Loucy (cell line): ENCODE measurements at regions not wholly inside any gene's neighbourhood (a gene's known extent, or its start where the extent isn't known, plus 50 kb on each side); places are given as distances from the start of the nearest gene placed in this dataset.

ENCODE experiments used
- EZH2phosphoT487 ChIP-seq: fragments of 200-600 bp; IDR thresholded peaks from 2 replicates; pipeline ENCODE4 v1.6.1; 2018; ENCODE audit warnings: antibody characterized with exemption, mild to moderate bottlenecking, moderate library complexity, borderline replicate concordance
- TF ChIP-seq, protein P1 (sequence below): fragments of 200-600 bp; sonication (generic); conservative IDR thresholded peaks from 2 replicates; pipeline ENCODE4 v1.5.1; 2014; ENCODE audit warnings: mild to moderate bottlenecking, antibody characterized with exemption, low read length

DNA sequence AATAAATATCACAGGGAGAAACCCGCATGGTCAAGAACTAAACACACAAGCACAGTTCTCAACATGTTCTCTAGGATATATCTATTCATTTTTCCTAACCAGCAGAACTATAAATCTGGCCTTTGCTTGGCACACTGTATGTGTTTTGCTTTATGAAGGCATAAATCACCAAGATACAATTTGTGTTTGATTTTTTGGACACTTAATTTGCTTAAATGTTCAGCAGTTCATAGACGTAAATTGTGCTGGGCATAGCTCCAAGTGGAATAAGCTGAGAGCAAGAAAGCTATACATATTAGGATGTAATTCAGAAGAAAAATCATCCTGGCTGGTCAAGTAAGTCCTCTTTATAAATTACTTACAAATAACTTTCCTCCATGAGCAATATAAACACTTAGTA is 341.5 kb upstream of the ATP5MC3 start:
- TF ChIP-seq, protein P1, sequence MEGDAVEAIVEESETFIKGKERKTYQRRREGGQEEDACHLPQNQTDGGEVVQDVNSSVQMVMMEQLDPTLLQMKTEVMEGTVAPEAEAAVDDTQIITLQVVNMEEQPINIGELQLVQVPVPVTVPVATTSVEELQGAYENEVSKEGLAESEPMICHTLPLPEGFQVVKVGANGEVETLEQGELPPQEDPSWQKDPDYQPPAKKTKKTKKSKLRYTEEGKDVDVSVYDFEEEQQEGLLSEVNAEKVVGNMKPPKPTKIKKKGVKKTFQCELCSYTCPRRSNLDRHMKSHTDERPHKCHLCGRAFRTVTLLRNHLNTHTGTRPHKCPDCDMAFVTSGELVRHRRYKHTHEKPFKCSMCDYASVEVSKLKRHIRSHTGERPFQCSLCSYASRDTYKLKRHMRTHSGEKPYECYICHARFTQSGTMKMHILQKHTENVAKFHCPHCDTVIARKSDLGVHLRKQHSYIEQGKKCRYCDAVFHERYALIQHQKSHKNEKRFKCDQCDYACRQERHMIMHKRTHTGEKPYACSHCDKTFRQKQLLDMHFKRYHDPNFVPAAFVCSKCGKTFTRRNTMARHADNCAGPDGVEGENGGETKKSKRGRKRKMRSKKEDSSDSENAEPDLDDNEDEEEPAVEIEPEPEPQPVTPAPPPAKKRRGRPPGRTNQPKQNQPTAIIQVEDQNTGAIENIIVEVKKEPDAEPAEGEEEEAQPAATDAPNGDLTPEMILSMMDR: no peak
- no peak for TF ChIP-seq EZH2phosphoT487
